ENCODE measurements at regions not wholly inside any gene's neighbourhood (a gene's known extent, or its start where the extent isn't known, plus 50 kb on each side); places are given as distances from the start of the nearest gene placed in this dataset.

GRCh38 chr13:37416291-37417059 is 182.1 kb downstream of the POSTN start (continued):
- TF ChIP-seq, protein P1, sequence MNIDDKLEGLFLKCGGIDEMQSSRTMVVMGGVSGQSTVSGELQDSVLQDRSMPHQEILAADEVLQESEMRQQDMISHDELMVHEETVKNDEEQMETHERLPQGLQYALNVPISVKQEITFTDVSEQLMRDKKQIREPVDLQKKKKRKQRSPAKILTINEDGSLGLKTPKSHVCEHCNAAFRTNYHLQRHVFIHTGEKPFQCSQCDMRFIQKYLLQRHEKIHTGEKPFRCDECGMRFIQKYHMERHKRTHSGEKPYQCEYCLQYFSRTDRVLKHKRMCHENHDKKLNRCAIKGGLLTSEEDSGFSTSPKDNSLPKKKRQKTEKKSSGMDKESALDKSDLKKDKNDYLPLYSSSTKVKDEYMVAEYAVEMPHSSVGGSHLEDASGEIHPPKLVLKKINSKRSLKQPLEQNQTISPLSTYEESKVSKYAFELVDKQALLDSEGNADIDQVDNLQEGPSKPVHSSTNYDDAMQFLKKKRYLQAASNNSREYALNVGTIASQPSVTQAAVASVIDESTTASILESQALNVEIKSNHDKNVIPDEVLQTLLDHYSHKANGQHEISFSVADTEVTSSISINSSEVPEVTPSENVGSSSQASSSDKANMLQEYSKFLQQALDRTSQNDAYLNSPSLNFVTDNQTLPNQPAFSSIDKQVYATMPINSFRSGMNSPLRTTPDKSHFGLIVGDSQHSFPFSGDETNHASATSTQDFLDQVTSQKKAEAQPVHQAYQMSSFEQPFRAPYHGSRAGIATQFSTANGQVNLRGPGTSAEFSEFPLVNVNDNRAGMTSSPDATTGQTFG (tag by site-specific recombination; IDR thresholded peaks at IDR 0.05; ENCODE audit: borderline replicate concordance), result no peak
- no peak for TF ChIP-seq ZNF692 (tag by site-specific recombination; IDR thresholded peaks at IDR 0.05)
- TF ChIP-seq, protein P2, sequence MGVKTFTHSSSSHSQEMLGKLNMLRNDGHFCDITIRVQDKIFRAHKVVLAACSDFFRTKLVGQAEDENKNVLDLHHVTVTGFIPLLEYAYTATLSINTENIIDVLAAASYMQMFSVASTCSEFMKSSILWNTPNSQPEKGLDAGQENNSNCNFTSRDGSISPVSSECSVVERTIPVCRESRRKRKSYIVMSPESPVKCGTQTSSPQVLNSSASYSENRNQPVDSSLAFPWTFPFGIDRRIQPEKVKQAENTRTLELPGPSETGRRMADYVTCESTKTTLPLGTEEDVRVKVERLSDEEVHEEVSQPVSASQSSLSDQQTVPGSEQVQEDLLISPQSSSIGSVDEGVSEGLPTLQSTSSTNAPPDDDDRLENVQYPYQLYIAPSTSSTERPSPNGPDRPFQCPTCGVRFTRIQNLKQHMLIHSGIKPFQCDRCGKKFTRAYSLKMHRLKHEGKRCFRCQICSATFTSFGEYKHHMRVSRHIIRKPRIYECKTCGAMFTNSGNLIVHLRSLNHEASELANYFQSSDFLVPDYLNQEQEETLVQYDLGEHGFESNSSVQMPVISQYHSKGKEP (tag by site-specific recombination; IDR thresholded peaks at IDR 0.05), result no peak
- TF ChIP-seq FEZF1 (tag by site-specific recombination; IDR thresholded peaks at IDR 0.05), result no peak
- TF ChIP-seq ZEB2 (tag by site-specific recombination; IDR thresholded peaks at IDR 0.05), result no peak
- TF ChIP-seq ZNF416 (tag by site-specific recombination; IDR thresholded peaks at IDR 0.05), result no peak
- no peak for TF ChIP-seq KLF8 (tag by site-specific recombination; IDR thresholded peaks at IDR 0.05)

- no peak overlapping the region for H3K4me3 ChIP-seq (ENCODE audit: low read depth, low read length)
- no peaks in the 10 kb centered on the region for H3K36me3 ChIP-seq (ENCODE audit: control insufficient read depth in 2 of 2, insufficient read depth in 1 of 2, low read length in 2 of 2)
- CTCF ChIA-PET, result no interaction called here
- H3K9me3 ChIP-seq (ENCODE audit: control insufficient read depth, insufficient read depth, low read depth, low read length), result no peaks in the 10 kb centered on the region
- no peak overlapping the region for H3K27ac ChIP-seq (ENCODE audit: extremely low read depth, low read depth, low read length)
- no peaks in the 10 kb centered on the region for H3K4me1 ChIP-seq (ENCODE audit: control insufficient read depth, insufficient read depth, low read length)
- POLR2A ChIA-PET, result no interaction called here
- TF ChIP-seq ZNF555 (tag by site-specific recombination; conservative IDR thresholded peaks at IDR 0.05), result no peak
- TF ChIP-seq ZBTB17 (tag by site-specific recombination; IDR thresholded peaks at IDR 0.05), result no peak
- TF ChIP-seq, protein P3, sequence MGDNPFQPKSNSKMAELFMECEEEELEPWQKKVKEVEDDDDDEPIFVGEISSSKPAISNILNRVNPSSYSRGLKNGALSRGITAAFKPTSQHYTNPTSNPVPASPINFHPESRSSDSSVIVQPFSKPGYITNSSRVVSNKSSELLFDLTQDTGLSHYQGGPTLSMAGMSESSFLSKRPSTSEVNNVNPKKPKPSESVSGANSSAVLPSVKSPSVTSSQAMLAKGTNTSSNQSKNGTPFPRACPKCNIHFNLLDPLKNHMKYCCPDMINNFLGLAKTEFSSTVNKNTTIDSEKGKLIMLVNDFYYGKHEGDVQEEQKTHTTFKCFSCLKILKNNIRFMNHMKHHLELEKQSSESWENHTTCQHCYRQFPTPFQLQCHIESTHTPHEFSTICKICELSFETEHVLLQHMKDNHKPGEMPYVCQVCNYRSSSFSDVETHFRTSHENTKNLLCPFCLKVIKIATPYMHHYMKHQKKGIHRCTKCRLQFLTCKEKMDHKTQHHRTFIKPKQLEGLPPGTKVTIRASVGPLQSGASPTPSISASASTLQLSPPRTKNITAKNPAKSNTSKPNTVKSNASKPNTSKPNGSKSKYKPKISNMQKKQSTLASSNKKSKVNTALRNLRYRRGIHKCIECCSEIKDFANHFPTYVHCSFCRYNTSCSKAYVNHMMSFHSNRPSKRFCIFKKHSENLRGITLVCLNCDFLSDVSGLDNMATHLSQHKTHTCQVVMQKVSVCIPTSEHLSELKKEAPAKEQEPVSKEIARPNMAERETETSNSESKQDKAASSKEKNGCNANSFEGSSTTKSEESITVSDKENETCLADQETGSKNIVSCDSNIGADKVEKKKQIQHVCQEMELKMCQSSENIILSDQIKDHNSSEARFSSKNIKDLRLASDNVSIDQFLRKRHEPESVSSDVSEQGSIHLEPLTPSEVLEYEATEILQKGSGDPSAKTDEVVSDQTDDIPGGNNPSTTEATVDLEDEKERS (tag by site-specific recombination; IDR thresholded peaks at IDR 0.05), result no peak
- TF ChIP-seq BCL11B (tag by site-specific recombination; IDR thresholded peaks at IDR 0.05; ENCODE audit: low read depth), result no peak
- no peak for TF ChIP-seq ZNF433 (tag by site-specific recombination; IDR thresholded peaks at IDR 0.05; ENCODE audit: low read depth)
- no peak for TF ChIP-seq ZNF19 (tag by site-specific recombination; IDR thresholded peaks at IDR 0.05; ENCODE audit: low read depth)
- no peak for TF ChIP-seq ZNF518A (tag by site-specific recombination; conservative IDR thresholded peaks at IDR 0.05; ENCODE audit: low read depth)
- no peak for TF ChIP-seq KLF17 (tag by site-specific recombination; IDR thresholded peaks at IDR 0.05)
- TF ChIP-seq, protein P4, sequence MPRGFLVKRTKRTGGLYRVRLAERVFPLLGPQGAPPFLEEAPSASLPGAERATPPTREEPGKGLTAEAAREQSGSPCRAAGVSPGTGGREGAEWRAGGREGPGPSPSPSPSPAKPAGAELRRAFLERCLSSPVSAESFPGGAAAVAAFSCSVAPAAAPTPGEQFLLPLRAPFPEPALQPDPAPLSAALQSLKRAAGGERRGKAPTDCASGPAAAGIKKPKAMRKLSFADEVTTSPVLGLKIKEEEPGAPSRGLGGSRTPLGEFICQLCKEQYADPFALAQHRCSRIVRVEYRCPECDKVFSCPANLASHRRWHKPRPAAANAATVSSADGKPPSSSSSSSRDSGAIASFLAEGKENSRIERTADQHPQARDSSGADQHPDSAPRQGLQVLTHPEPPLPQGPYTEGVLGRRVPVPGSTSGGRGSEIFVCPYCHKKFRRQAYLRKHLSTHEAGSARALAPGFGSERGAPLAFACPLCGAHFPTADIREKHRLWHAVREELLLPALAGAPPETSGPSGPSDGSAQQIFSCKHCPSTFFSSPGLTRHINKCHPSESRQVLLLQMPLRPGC (tag by site-specific recombination; IDR thresholded peaks at IDR 0.05), result no peak
- no peak for TF ChIP-seq ZNF146 (tag by site-specific recombination; IDR thresholded peaks at IDR 0.05)
- TF ChIP-seq ZNF169 (tag by site-specific recombination; IDR thresholded peaks at IDR 0.05), result no peak
- TF ChIP-seq ZNF394 (tag by site-specific recombination; IDR thresholded peaks at IDR 0.05; ENCODE audit: borderline replicate concordance), result no peak
Observed at GRCh38 chr13:37413161-37413560, 185.4 kb downstream of the POSTN start.

All from HEK293 (cell line).